ENCODE measurements at regions not wholly inside any gene's neighbourhood (a gene's known extent, or its start where the extent isn't known, plus 50 kb on each side); places are given as distances from the start of the nearest gene placed in this dataset.
"Not testable (repeated sequence)": the region's sequence is repeated elsewhere in the genome, so short reads cannot be mapped to it uniquely, and the experiment has no call there.

DNA sequence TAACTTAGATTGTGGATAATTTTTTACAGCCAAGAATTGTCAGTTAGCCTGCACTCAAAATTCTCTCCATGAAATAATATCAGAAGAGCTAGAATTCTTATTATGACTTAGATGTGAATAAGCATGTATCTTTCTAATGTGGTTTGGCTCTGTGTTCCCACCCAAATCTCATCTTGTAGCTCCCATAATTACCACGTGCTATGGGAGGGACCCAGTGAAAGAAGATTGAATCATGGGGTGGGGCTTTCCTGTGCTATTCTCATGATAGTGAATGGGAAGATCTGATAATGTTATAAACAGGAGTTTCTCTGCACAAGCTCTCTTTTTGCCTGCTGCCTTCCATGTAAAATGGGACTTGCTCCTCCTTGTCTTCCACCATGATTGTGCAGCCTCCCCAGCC lies 176.8 kb downstream of the MAT2B start:
- Histone ChIP-seq H3K4me3 (no peak overlapping the region), H3K27ac (no peak overlapping the region)

DNA sequence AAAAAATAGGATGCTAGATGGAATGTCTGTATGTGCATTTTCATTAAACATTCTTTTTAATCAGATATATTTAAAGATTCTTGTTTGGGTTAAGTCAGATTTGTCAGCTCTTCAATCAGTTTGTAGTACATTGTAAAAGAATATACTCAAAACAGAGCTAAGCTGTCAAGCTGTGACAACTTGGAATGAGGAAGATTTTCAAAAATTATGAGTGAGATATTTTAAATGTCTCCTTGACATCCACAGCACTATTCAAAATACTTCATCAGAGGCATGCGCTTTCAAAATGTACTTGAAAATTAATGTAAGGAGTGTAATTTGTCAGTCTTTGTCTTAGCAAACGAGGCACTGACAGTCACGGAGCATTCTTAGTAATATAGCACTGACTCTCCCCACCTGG lies 182.0 kb downstream of the MAT2B start:
- Histone ChIP-seq H3K4me3 (no peak overlapping the region), H3K27ac (no peak overlapping the region)

DNA sequence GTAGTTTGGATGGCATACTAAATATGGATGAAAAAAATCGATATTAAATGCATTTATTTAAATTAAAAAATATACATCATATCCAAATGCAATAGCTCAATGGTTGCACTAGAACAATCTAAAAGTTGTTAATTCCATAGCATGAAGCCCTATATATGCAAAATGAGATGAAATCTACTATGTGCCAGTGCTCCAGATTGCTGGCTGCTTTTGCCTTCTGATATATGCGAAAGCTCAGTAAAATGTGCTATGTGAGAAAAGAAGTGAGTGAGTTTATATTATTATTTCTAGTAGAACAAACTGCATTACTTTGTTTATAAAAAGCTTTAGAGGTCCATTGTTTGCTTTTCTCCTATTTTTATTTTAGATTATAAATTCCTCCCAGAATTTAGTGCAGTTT lies 186.7 kb downstream of the MAT2B start:
- Histone ChIP-seq H3K27ac (no peak overlapping the region), H3K4me3 (no peak overlapping the region)

DNA sequence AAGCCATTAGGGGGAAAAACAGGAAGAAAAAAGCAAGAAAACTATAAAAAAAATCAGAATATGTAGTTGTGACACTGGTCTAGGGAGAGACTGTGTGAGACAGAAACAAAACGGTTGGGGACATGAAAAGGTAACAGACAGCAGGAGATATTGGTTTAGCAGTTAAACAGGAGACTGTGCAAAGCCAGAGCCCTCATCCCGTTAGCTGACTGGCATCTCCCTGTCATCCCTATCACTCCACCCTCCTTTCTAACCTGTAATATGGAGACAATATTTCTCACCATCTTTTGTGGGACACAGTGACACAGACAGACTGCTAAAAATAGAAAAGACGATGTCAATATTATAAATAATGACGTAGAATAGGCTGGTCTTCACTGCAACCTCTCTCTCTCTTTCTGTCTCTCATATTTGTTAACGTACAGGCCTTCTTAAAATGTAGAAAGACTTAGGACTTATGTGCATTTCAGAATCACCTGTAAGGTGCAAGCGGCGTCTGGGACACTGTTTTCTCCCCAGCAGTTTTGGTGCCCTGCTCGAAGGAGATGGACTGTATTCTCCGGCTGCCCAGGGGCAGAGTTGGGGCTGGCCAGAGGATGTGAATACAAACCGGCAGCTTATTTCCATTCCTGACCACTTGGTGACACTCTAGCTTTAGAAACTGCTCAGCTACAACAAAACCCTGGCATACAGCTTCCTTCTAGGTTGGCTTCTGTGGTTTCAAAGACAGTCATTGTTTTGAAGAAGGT lies 190.6 kb downstream of the MAT2B start:
- Histone ChIP-seq H3K27ac (no peak overlapping the region), H3K4me3 (no peak overlapping the region)

DNA sequence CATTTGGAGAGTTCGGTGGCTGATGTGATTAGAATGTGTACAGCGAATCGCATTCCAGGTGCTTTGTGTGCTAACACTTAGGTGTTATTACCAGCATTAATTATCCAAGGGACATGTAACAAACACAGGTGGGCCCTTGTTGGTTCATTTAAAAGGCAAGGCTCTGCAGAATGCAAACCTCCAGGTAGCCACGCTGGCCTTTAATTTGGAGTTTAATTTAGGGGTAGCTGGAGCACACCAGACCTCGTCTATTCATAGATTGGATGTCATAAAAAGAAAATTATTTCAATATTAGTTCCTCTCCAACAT lies 191.1 kb downstream of the MAT2B start:
- H3K4me3 ChIP-seq, result no peak overlapping the region
- H3K27ac ChIP-seq, result no peak overlapping the region

DNA sequence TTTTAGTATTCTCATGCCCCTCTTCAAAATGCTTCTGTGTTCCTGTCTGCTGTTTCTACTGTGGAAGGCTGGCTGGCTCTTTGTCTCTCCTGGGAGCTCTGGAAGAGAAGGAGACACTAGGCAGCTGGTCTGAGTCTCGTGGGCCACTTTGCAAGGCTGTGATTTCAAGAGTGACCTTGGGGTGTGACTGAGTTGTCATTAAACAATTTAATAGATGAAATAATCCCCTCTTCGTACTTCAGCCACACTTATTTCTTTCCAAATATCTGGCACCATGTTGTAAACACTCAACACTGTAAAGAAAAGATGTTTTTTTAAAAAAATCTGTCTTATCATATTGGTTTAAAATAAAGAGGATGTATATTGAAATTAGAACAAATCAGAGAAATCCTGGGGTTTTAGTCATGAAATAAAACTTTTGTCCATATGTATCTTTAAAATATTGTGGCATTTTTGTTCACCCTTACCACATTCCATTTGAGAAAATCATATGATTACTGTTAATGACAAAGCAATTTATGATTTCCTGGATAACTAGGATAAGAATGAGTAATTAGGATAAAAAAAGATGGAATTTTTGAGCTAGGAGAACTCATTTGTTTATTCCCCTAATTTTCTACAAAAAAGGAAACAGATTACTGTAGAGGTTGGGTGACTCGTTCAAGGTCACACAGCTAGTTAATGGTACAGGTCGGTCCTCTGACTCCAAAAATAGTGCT lies 200.8 kb downstream of the MAT2B start:
- no peak overlapping the region for H3K4me3 ChIP-seq
- H3K27ac ChIP-seq, result no peak overlapping the region

DNA sequence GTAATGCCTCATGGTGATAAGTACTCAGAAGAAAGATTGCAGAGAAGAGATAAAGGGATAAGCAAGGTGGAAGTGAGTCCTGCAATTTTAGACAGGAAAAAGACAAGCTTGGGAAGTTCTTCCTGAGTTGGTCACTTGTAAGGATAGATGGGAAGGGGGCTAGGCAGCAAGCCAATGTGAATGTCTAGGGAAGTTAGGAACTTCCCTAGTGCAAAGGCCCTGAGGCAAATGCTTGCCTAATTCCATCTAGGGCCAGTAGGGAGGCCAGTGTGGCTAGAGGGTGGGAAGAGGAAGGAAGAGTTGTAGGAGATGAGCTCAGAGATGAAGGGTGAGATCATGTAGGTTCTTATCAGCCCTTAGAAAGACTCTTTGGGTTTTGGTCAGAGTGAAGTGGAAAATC lies 206.6 kb downstream of the MAT2B start:
- H3K27ac ChIP-seq, result no peak overlapping the region

DNA sequence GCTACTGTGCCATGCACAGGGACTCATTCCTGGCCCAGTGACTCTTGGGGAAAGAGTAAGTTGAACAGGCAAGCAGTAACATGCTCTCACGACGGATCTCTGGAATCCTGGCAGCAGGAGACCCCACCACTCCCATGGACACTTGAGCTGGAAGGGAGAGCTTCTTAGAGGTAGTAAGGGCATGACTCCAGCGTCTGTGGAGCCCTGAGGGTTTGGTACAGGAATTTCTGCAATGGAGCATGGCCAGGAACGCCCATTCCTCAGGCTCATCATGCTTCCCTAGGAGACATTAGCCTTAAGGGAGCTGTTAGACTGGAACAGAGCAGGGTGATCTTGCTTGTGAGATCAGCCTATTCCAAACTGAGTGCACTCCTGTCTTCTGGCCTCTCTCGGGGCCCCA lies 212.9 kb downstream of the MAT2B start:
- no peak overlapping the region for H3K4me3 ChIP-seq

More for the DNA sequence above, 206.6 kb downstream of the MAT2B start:
- H3K4me3 ChIP-seq, result no peak overlapping the region

DNA sequence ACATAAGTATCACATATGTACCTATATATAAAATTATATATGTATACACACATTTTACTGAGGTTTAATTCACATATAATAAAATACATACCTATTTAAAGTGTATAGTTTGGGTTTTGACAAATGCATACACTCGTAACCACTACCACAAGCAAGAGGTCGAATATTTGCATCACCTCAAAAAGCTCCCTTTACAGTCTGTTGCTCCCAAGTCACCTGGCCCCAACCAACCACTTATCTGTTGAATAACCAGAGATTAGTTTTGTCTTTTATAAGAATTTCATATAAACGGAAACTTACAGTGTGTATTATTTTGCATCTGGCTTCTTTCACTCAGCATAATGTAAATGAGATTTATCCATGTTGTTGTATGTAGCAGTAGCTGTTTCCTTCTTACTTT lies 218.9 kb downstream of the MAT2B start:
- Histone ChIP-seq H3K4me3 (no peak overlapping the region), H3K27ac (no peak overlapping the region)

More for the DNA sequence above, 212.9 kb downstream of the MAT2B start:
- H3K27ac ChIP-seq, result no peak overlapping the region

DNA sequence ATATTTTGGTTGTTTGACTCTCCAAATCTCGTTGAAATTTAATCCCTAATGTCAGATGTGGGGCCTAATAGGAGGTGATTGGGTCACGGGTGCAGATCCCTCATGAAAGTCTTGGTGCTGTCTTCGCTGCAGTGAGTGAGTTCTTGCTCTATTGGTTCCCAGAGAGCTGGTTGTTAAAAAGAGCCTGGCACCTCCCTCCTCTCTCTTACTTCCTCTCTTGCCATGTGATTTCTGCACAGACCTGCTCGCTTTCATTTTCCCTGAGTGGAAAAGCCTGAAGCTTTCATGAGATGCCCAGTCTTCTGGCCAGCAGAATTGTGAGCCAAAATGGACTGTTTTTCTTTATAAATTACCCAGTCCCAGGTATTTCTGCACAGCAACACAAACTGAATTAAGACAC lies 221.6 kb downstream of the MAT2B start:
- Histone ChIP-seq H3K4me3 (no peak overlapping the region), H3K27ac (no peak overlapping the region)

DNA sequence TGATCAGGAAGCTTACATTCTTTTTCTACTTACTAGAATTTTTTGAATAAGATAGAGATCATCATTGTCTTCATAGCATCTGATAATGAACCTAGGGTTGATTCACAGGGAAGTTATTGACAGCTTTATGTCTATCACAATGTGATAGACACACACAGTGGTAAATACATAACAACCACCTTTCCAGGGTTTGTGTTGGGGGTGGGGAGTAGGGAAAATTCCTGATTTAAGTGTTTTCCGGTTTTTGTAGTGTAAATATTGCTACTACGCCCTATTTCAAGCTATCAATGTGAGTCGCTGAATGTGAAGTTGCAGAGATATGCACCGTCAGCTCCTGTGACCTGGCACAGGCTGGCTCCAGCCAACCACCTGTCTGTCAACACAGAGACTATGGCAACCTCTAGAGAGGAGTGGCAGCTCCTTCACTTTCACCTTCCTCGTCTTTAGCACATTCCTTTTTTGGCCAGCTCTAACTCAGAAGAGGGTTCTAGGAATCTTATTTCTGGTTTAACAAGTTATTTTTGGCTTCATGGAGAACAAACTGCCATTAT lies 224.9 kb downstream of the MAT2B start:
- H3K4me3 ChIP-seq, result no peak overlapping the region
- no peak overlapping the region for H3K27ac ChIP-seq

DNA sequence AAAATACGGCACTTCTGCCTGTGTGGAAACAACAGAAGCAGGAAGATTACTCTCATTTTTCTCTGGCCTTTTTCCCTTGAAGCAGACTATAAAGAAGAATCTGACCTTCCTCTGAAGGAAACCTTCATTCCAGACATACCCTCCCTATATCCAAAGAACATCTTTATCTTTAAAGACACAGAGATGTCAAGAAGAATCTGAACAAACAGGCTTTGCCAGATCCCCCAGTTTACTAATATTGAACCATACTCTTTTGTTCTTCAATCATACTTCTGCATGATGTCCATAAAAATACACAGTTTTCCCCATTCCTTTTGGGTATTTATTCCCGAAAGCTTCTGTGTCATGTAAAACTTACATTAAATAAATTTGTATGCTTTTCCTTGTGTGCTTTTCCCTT lies 225.8 kb downstream of the MAT2B start:
- Histone ChIP-seq H3K4me3 (no peak overlapping the region), H3K27ac (no peak overlapping the region)

DNA sequence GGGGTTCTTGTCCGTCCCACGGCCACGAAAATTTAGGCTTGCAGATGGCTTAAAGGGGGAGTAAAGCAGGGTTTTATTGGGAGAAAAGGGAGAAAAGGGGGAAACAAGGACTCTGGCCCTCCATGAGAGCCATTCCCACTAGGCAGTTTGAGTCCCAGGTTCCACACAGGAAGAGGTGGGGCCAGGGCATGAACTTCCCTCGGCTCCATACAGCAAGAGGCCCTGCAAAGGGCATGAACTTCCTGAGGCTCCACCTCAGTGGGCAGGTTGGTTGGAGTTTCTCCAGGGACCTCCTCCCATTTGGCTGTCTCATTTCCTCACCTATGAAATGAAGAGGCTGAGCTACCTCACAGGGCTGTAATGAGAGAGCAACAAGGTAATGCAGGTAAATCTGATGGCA lies 229.7 kb downstream of the MAT2B start:
- Histone ChIP-seq H3K4me3 (no peak overlapping the region), H3K27ac (no peak overlapping the region)

DNA sequence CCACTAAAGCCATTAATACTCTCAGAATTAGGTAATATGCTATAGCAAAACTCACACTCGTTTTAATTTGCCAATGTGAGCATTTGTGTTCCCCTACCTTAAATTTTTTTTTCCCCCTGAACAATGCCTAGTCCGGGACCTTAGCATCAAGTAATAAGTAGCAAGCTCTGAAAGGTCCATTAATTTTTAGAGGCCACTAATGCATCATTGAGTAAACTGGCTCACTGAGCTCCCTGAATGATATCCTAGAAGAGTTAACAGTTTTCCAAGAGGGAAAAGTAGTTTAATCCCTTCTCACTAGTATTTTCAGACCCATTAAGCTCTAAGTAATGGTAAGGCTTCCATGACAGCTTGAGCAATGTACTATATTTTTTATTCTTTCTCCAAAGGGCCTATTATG lies 242.2 kb downstream of the MAT2B start:
- Histone ChIP-seq H3K4me3 (no peak overlapping the region), H3K27ac (no peak overlapping the region)

DNA sequence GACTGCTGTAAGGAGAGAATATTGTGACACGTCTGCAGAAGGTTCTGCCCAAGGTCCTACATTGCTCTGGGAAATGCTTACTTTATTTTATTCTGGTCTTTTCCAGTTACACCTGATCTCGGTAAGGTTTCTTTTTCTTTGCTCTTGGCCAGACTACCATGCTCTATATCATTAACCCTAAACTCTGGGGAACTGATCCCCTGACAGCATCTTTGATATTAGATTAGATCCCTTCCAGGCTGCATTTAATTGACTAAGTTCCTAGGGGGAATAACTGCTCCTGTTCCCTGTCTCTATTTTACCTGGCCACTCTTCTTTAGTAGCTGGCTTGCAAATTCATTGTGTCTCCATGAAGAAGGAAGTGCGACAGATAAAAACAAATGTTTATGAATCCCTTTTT lies 243.5 kb downstream of the MAT2B start:
- Histone ChIP-seq H3K27ac (no peak overlapping the region), H3K4me3 (no peak overlapping the region)

DNA sequence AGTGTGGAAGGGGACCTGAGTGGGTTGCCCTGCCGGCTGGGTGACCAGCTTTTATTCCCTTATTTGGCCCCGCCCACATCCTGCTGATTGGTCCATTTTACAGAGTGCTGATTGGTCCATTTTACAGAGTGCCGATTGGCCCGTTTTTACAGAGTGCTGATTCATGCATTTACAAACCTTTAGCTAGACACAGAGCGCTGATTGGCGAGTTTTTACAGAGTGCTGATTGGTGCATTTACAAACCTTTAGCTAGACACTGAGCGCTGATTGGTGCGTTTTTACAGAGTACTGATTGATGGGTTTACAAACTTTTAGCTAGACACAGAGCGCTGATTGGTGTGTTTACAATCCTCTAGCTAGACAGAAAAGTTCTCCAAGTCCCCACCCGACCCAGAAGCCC lies 245.0 kb downstream of the MAT2B start:
- not testable (repeated sequence) for H3K4me3 ChIP-seq, H3K27ac ChIP-seq

DNA sequence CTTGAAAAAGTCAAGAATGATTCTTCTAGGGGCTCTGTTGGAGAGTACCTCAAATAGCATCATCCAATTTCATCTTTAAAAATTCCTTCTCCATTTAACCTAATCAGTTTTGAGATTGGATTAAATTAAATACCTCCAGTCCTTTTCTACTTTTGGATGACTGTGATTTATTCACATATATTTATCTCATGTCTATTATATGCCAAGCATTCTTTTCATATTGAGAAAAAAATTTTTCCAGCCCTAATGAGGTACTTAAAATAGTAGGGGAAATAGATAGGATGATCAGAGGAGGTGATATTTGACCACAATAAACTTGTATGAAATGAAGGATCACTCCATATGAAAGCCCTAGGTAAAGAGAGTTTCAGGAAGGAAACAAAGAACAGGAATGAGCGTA lies 250.1 kb downstream of the MAT2B start:
- Histone ChIP-seq H3K27ac (no peak overlapping the region), H3K4me3 (no peak overlapping the region)

DNA sequence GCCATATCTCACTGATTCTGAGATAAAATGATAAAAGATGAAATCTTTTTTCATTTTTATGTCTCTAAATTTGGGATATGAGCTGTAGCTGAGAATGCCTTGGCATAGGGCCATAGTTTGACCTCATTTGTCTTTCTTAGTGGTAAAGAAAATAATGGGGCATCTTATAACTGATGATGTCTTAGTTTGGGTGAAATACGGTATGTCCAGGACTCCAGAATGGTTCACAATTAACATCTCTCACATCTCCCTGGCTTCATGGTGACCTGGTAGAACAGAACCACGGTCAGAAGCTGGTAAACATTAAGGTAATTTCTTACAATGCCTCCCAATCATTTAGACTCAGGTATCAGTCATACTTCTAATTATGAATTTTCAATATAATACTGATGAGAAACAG lies 250.8 kb downstream of the MAT2B start:
- Histone ChIP-seq H3K27ac (no peak overlapping the region), H3K4me3 (no peak overlapping the region)

DNA sequence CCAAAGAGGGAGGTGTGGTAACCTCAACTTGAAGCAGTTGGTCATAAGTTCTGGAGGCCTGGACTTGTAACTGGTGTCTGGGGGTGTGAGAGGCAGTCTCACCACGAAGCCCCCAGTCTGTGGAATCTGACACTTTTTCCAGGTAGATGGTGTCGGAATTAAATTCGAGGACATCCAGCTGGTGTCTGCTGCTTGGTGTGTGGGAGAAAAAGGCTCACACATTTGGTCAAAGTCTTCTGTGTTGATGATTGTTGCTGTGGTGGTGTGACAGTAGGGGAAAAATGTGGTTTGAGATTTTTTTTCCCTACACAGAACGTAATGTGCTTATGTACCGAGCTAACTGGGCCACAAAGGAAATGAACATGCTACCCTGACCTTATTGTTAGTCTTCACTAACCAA lies 251.9 kb downstream of the MAT2B start:
- H3K27ac ChIP-seq, result no peak overlapping the region

DNA sequence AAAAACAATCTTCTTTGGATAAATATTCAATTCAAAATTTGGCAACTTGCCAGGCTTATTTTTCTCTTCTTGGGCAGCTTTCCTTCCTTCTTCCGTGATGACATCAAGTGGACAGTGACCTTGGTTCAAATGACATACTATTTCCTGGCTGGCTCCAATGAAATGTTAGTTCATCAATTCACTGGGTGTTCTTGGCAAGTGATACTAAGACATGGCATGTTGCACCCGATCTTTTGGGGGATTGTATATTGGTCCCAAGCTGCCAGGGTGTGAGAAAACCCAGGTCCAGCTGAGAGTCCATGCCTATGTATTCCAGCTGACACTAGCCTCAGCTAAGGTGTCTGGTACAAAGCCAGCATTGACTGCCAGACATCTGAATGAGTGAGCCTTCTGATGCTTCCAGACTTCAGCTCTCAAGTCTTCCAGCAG lies 252.9 kb downstream of the MAT2B start:
- no peak overlapping the region for H3K27ac ChIP-seq
- no peak overlapping the region for H3K4me3 ChIP-seq

More for the DNA sequence above, 251.9 kb downstream of the MAT2B start:
- H3K4me3 ChIP-seq, result no peak overlapping the region

DNA sequence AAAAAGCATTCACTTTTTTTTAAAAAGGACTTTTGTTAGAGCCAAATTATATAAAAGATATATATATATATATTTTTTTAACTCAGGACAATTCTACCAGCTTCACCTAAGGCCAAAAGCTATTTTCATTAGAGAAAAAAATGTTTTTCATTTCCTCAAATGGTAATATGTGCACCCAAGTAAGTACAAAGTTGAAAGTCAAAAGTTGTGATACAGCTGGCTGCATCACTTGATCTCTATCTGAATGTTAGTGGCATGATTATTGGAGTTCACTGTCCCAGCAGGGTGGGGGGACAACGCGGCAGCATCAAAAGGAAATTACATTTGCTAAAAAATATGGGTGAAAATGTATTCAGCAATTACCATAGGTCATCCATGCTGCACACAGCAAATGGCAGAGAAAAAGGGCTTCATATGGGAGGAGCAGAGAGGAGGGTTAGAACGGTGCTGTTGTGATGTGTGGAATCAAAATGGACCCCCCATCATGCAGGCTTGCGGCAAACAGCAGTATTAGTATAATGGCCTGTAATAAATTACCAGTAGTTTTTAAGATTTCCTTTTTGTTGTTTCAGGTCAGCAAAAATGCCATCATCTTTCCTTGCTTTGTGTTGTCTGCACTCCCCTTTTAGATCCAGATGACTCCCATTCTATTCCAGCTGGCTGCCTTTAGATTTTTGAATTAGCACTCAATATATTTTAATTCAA lies 253.7 kb downstream of the MAT2B start:
- Histone ChIP-seq H3K27ac (no peak overlapping the region), H3K4me3 (no peak overlapping the region)
